ENCODE measurements at regions not wholly inside any gene's neighbourhood (a gene's known extent, or its start where the extent isn't known, plus 50 kb on each side); places are given as distances from the start of the nearest gene placed in this dataset.

DNA sequence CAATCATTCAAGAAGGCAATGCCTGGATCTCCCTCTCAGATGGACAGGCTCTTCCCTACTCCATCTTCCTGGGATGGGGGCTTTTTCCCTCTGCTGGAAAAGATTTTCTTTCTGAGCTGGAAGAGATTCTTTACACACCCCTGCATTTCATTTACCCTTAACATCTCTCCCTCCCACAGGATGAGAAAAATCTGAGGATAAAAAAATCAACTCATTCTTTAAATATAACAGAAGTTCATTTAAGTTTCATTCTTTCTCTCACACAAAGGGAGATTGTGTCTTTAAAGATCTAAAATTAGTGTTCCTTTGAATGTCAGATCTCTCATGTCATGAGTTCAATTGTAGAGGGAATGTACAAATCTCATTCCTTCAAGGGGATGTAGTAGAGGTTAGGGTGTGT lies 109.0 kb downstream of the ZNF518B start:
- no peak for TF ChIP-seq CTCF (IDR thresholded peaks at IDR 0.05; ENCODE audit: borderline replicate concordance, insufficient read depth, low read depth, low read length)
- no peak overlapping the region for H3K4me3 ChIP-seq (ENCODE audit: low read depth, low read length)

- H3K4me3 ChIP-seq (ENCODE audit: low read depth, low read length) = no peak overlapping the region
- TF ChIP-seq CTCF (IDR thresholded peaks at IDR 0.05; ENCODE audit: borderline replicate concordance, insufficient read depth, low read depth, low read length) = no peak
Measured at GRCh38 chr4:10347815-10348214, 109.4 kb downstream of the ZNF518B start.

DNA sequence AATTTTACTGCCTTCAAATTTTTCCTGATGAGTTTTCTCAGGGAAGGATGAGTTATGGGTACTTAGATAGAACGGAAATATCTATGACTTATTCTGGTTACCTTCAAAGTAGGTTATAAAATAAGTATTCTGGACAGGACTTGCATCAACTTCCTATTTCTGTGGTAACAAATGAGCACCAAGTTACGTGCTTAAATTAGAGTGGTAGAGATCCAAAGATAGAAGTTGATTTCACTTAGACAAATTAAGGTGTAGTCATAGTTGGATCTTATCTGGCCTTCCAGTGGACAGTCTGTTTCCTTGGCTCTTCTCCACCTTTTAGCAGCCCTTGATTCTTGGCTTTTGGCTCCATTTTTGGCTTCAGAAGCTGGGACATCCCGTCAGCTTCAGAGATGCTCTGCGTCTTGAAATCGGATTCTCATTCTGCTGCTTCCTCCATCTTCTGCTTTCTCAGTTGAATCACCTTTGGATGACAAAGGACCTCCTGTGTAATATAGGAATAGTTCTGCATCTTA lies 109.9 kb downstream of the ZNF518B start:
- no peak overlapping the region for H3K4me3 ChIP-seq (ENCODE audit: low read depth, low read length)
- TF ChIP-seq CTCF (IDR thresholded peaks at IDR 0.05; ENCODE audit: borderline replicate concordance, insufficient read depth, low read depth, low read length) = no peak

GRCh38 chr4:10346023-10346422 lies 111.2 kb downstream of the ZNF518B start:
- TF ChIP-seq CTCF (IDR thresholded peaks at IDR 0.05; ENCODE audit: borderline replicate concordance, insufficient read depth, low read depth, low read length) = no peak
- H3K4me3 ChIP-seq (ENCODE audit: low read depth, low read length) = no peak overlapping the region

DNA sequence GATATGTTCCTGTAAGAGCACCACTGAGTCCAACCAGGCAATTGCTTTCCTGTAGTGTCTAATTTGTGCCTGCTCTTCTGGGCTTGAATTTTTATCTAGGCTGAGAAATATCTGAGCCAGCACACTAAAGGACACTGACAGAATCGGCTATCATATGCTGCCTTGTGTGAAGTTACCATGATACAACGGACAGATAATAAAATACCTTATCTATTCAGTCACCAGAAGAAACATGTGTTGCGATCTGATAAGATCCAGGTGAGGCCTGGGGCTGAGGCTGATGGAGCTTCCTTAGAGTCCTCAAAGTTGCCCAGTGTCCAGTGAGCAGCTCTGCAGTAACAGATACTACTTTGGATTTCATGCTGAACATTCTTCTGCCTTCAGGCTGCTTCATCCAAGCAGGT lies 111.8 kb downstream of the ZNF518B start:
- no peak for TF ChIP-seq CTCF (IDR thresholded peaks at IDR 0.05; ENCODE audit: borderline replicate concordance, insufficient read depth, low read depth, low read length)
- H3K4me3 ChIP-seq (ENCODE audit: low read depth, low read length) = no peak overlapping the region

GRCh38 chr4:10344824-10345223 lies 112.4 kb downstream of the ZNF518B start:
- no peak overlapping the region for H3K4me3 ChIP-seq (ENCODE audit: low read depth, low read length)
- TF ChIP-seq CTCF (IDR thresholded peaks at IDR 0.05; ENCODE audit: borderline replicate concordance, insufficient read depth, low read depth, low read length) = no peak

DNA sequence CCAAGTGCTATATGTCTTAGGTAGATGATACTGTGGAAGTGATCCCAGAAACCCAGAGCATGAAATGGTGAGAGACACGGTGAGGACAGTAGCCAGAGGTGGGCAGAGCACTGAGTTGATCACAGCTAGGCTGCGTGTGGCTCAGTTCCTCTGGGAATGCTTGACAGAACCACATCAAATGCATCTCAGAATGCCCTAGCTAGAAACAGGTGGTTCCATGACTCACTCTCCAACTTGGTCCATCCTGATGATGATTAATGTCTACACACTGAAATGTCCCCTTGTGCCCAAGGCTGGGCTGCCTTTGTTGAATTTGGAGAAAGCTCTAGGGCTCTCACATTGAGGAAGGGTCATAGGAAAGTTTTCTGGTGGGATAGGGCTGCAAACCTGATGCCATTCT lies 113.6 kb downstream of the ZNF518B start:
- TF ChIP-seq CTCF (IDR thresholded peaks at IDR 0.05; ENCODE audit: borderline replicate concordance, insufficient read depth, low read depth, low read length) = no peak
- H3K4me3 ChIP-seq (ENCODE audit: low read depth, low read length) = no peak overlapping the region

Measured in GM12875 (cell line).